ENCODE measurements at regions not wholly inside any gene's neighbourhood (a gene's known extent, or its start where the extent isn't known, plus 50 kb on each side); places are given as distances from the start of the nearest gene placed in this dataset. TPM values are rescaled to one million over a fixed set of nuclear protein-coding genes. Genes with fewer than 3 reads are reported as not detected.

Small RNAs in the stretch of these regions (small RNA-seq; reads per million reads assigned to genes)
- gene RNU6-1319P (ENCODE audit: low read depth, low replicate concordance): not detected
